Middle frontal gyrus (tissue), 1 donor: ENCODE measurements at regions not wholly inside any gene's neighbourhood (a gene's known extent, or its start where the extent isn't known, plus 50 kb on each side); places are given as distances from the start of the nearest gene placed in this dataset.
"Not testable (repeated sequence)": the region's sequence is repeated elsewhere in the genome, so short reads cannot be mapped to it uniquely, and the experiment has no call there.

Experiments used
- DNase-seq: peaks from one replicate; pipeline ENCODE4 v3.0.0-alpha.2; 2015; ENCODE audit warnings: low spot score; ENCODE audit errors: extremely low spot score

DNA sequence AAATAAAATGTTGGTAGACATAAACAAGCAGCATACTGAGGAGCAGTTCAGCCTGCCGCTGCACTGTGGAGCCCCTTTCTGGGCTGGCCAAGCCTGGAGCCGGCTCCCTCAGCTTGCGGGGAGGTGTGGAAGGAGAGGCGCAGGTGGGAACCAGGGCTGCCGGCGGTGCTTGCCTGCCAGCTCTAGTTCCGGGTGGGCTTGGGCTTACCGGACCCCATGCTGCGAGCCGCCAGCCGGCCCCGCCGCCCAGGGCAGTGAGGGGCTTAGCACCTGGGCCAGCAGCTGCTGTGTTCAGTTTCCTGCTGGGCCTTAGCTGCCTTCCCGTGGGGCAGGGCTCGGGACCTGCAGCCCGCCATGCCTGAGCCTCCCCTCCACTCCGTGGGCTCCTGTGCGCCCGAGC is 672.9 kb upstream of the POM121L12 start:
- DNase-seq, result no peak

DNA sequence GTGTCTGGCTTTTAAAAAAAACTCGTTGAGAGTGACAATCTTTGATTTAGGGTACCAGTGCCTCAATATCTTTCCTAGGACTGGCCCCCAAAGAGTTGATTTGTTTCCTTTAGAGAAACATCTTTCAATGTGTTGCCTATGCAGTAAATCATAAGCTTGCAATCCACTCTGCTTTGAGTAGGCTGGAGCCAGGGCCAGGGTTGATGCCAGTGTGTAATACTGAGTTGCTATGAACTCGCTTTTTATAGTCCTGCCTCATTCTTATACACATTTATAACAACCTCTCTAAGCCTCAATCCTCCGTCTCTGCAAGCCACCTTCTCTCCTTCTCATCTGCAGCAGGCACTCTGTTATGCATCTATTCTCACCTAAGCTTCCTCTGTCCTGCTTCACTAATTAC is 674.9 kb upstream of the POM121L12 start:
- DNase-seq, result no peak

DNA sequence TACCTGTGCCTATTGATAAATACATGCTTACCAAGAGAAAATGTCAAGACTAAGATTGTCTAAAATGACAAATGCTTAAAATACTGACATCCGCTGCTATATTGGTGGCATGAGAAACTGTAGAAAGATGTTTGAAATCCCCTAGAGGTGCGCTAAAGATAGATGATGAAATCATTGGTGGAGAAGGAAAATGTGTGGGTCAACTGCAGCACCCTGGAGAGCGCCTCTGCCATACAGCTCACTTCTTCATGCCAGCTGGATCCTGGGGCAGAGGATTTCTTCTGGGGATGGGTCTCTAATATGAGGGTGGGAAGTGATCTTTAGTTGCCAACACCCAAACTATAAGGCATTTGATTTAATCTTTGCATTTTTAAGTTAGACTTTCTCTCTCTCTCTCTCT is 680.4 kb upstream of the POM121L12 start:
- no peak for DNase-seq

DNA sequence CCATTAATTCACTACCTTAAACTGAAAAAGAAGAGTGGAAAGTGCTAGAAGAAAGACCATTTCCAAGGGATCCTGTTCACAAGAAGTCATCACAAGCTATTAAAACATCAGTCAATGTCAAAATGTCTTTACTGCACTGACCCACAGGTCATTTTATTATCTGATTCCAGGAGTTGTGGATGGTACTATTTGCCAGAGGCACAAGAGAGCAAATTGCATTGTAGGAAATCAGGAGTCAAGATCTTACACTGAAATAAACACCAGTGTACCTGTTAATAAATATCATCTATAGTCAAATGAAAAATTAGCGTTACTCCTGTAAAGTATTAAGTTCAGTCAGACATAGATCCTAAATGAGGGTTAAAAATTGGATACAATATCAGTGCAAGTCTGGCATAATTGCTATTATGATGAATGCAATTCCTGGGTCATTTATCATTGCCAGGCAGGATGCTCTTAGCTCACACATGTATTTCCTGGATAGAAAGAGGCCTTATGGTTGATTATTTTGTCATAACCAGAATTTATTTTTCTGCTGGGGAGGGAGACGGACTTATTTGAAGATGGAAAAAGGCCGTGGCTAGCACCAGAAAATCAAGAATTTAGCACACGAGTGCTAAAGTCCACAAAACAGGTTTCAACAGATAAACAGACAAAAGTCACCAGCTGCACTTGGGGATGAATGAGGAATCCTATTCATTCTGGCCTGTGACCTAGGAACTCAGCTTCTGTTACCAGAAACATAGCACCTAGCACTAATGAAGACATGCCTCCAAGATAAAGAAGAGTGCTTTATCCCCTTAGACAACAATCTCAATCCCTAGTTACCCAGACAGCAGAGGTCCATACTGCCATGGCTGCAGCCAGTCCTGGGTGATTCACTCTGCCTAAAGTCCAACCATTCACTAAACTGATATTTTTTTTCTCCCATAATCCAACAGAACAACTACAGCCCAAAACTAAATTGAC is 683.1 kb upstream of the POM121L12 start:
- no peak for DNase-seq

DNA sequence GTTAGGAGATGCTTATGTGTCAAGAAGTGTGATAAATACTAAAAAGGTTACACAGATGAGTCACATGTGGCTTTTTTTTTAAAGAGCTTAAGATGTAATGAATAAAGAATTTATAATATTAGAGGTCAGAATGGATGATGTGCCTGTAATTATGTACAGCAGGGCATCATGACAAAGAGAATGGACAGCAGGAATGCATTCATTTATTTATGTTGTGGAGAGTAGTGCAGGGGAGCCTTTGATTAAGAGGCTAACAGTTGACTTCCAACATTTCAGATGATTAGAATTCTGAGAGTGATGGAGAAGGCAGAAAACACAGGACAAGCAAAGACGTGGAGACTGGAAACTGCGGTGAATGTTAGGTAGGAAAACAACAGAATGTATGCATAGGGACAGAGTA is 691.4 kb upstream of the POM121L12 start:
- DNase-seq, result no peak

DNA sequence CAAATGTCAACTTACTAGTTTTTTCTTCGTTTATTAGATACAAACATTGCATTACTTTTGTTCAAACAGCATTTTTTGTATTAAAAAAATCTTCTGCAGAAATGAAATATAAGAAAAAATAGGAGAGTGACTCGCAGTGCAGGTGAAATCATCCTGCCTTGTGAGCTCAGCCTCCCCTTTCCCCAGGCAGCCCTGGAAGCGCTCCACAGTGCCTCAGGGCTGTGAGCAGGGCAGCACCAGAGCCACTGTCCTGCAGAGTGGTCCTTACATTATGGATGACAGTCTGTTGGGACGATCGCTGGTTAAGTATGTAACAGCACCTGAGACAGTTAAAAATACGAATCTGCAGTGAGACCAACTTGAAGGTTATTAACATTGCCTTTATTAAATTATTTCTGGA is 695.4 kb upstream of the POM121L12 start:
- DNase-seq, result no peak

DNA sequence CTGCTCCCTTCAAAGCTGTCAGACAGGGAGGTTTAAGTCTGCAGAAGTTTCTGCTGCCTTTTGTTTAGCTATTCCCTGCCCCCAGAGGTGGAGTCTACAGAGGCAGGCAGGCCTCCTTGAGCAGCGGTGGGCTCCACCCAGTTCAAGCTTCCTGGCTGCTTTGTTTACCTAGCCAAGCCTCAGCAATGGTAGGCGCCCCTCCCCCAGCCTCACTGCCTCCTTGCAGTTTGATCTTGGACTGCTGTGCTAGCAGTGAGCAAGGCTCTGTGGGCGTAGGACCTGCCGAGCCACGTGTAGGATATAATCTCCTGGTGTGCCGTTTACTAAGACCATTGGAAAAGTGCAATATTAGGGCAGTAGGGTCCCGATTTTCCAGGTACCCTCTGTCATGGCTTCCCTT is 707.1 kb upstream of the POM121L12 start:
- DNase-seq, result not testable (repeated sequence)

DNA sequence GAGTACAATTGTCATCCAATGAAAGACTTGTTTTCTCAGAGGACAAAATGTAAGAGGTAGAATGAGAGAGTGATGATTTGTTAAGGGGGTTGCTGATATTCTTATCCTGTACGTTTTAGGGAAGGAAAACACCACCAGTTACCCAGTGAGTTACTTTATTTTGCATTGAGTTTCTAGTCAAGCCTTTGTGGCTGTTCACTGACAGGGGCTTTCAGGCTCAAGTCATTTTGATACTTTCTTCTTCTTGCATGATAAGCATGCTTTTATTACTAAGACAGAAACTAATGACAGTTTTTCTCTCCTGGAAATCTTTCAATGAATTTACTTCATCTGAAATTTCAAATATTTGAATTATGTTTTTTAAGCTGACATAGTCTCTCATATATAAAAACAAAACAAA is 710.2 kb upstream of the POM121L12 start:
- DNase-seq, result no peak

DNA sequence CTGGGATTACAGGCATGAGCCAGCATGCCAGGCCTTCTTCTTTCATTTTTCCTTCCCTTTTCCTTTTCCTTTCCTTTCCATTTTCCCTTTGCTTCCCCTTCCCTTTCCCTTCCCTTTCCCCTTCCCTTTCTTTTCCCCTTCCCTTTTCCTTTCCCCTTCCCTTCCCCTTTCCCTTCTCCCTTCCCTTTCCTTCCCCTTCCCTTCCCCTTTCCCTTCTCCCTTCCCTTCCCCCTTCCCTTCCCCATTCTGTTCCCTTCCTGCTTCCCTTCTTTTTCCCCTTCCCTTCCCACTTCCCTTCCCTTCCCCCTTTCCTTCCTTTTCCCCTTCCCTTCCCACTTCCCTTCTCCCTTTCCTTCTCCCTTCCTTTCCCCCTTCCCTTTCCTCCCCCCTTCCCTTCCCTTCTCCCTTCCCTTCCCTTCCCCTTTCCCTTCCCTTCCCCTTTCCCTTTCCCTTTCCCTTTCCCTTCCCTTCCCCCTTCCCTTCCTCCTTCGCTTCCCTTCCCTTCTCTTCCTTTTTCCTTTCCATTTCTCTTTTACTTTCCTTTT is 712.2 kb upstream of the POM121L12 start:
- no peak for DNase-seq

DNA sequence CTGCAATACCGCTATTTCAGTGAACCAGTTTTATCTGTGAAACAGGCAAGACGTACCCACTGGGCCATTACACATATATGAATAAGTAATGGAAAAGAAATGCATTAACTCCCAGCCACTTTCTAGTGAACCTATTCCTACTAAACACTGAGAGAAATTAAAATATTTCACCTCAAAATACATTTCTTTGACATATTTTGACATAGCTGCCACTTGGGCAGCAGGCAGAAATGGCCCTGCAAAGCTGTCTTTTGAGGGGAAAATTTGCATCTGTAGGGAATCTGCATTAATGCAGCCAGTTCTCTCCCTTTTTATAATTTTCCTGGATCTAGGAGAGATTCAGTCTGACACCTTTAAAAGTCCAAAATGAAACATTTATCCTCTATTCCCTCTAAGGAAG is 714.8 kb upstream of the POM121L12 start:
- no peak for DNase-seq

DNA sequence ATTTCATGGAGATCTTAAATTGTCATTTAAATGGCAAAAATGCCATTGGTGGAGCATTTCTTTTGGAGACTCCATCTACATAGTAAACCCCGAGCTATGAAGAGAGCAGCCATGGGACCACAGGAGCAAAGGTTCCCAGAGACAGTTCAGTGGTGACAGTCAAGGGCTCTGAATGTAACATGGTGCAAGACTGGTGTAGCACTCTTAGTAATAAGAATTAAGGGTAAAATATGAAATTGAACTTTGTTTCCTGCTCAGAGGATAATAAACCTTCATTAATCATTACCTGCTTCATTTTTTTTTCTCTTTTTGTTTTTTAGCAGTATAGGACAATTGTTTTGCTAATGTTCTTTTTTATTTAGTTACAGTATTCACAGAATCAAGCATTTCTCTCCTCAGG is 717.5 kb upstream of the POM121L12 start:
- no peak for DNase-seq

DNA sequence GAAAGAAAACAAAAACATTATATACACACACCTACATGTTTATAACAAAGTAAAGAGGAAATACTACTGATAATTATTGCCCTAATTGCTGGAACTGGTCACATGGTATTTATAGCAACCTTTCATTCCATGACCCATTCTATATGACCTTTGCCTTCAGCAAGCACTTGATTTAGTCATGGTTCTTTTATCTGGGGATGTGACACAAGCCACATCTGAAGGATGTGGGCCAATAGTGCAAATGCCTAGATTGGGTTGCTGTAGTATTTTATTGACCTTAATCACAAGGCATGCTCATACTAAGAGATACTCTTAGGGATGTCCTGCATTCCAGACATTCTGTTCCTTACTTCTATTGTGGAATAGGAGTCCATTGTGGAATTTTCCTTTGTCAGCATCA is 723.5 kb upstream of the POM121L12 start:
- no peak for DNase-seq

DNA sequence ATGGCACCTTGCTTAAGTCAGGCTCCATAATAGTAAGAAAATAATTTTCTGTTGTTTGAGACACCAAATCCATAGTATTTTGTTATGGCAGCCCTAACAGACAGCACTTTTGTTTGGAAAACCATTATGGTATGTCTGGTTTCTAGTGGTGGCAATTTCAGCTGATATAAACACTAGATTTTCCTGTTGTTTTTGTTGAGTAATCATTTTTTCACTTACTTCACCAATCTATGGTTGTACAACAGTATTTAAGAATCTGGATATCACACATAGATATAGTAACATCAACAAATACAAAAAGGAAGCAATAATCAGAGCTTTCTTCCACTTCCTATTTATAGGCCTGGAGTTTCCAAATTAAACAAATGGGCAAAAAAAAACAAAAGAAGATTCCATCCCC is 725.8 kb upstream of the POM121L12 start:
- DNase-seq, result no peak

DNA sequence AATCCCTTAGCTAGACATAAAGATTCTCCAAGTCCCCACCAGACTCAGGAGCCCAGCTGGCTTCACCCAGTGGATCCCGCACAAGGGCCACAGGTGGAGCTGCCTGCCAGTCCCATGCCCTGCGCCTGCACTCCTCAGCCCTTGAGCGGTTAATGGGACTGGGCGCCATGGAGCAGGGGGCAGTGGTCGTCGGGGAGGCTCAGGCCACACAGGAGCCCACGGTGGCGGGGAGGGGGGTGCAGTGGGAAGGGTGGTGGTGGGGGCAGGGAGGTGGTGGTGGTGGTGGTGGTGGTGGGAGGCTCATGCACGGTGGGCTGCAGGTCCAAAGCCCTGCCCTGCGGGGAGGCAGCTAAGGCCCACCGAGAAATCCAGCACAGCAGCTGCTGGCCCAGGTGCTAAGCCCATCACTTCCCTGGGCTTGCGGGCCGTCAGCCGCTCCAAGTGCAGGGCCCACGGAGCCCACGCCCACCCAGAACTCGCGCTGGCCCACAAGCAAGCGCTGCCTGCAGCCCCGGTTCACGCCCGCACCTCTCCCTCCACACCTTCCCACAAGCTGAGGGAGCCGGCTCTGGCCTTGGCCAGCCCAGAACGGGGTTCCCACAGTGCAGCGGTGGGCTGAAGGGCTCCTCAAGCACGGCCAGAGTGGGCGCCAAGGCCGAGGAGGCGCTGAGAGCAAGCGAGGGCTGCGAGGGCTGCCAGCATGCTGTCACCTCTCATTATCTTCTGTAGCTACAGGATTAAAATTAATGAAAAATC is 732.5 kb upstream of the POM121L12 start:
- no peak for DNase-seq

DNA sequence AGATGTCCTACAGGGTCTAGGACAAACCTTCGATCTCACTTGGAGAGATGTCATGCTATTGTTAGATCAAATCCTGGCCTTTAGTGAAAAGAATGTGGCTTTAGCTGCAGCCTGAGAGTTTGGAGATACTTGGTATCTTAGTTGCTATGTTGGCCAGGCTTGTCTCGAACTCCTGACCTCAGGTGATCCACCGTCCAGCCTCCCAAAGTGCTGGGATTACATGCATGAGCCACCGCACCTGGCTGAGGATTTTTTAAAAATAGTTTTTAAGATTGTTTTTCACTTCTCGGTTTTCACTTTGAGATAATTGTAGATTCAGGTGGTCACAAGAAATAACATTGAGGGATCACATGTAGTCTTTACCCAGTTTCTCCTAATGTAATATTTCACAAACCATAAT is 738.3 kb upstream of the POM121L12 start:
- no peak for DNase-seq

DNA sequence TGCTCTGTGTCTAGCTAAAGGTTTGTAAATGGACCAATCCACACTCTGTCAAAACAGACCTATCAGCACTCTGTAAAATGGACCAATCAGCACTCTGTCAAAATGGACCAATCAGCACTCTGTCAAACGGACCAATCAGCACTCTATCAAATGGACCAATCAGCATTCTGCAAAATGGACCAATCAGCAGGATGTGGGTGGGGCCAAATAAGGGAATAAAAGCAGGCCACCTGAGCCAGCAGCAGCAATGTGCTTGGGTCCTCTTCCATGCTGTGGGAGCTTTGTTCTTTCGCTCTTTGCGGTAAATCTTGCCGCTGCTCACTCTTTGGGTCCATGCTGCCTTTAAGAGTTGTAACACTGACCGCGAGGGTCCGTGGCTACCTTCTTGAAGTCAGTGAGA is 740.5 kb upstream of the POM121L12 start:
- no peak for DNase-seq

DNA sequence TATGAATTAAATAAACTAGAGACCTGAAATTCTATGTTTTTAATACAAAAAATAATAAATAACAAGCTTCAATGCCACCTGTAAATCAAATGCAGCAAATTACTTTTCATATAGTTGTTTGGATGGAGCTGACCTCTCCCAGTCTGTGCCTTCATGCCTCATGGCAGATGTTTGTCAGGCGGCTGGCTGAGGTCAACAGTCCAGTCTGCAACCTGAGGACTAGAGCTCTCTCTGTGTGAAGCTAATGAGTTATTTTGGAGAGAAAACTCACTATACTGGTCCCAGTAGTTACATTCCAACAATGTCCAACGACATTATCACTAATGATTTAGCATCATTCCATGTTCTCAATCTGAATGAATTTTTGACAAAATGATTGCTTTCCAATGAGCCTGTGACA is 746.2 kb upstream of the POM121L12 start:
- no peak for DNase-seq

DNA sequence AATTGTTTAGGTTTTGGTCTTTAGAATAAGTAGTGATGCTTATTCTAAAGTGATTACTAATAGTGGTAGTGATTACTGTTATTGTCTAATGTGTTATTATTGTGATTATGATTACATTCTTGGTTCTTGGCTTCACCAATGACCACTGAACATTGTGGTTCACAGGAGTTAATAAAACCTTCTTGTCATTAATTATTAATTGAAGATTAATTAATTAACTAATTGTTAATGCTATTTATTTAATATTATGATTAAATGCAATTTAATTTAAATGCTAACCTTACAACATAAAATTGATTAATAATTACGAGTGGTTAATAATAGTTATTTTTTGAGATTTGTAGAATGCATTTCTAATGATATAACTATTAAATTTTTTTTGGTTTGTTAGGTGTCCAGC is 747.7 kb upstream of the POM121L12 start:
- DNase-seq, result no peak

DNA sequence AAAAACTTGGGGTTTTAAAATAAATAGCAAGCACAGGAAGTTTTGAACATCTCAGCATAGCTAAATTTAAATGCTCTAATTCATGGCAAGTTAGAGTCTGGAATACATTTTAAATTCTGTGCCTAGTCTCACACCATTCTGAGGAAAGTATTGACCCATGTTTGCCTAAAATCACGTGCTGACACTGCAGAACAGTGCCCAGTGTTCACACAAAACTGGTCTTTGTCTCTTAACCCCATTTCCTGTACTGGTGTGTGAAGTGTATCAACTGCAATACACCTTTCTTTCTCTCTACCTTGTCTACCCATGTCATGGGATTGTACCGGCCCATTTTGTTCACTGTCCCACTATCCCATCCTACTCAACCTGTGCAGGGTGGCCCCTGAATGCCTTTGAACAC is 749.7 kb upstream of the POM121L12 start:
- no peak for DNase-seq

DNA sequence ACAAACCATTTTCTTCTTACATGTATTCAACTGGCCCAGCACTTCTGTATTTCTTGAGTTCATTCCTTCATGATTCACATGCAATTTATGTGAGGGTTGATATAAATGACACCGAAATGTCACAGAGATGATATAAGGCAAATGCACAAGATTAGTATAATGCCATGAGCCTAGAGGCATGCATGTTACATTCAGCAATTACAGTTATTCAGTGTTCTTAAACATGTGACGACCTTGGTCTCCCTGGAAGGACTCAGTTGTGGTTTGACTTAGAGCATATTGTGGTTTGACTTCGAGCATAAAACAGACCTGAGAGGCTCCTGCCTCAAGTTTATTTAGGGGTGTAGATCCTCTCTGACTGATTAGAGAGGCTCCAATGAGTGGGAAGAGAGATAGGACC is 752.1 kb upstream of the POM121L12 start:
- DNase-seq, result no peak

DNA sequence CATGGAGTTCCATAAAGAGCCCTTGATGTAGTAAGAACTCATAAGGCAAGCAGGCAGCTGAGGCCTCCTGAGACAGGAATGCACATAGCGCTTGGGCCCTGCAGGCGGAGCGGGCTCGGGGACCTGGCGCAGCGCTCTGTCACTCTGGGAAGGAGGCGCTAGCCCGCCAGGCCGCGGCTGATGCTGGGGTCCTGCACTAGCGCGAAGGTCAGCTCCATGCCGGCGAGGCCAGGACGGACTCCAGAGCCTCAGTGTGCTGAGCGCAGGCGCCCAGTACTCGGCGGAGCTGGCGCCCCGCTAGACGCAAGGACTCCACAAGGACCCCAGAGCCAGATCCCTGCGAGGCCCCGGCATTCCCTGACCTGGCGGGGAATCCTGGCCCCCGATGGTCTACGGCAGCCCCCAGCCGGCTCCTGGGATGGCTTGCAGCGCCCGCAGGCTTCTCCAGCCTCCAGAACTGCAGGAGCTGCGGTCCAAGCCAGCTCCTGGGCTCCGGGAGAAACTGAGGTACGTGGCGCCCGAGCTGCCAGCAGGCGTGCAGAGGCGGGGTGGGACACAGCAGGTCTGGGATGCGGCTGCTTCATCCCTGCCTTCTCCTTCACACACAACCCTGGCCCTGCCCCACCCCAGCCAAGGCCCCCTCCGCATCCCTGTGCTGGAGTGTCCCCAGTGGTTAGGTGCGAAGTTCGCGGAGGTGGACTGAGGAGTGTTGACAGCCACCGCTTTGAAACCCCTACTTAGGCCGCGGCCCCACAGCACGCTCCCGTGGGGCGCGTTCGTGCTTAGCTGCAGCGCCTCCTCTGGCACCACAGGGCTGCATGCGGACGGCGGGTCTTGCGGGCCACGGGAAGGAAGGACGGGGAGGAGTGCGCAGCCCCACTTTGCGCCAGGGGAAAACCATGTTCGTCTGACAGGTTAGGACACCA is 761.5 kb upstream of the POM121L12 start:
- no peak for DNase-seq
